GM23338 (cell line): ENCODE measurements at regions not wholly inside any gene's neighbourhood (a gene's known extent, or its start where the extent isn't known, plus 50 kb on each side); places are given as distances from the start of the nearest gene placed in this dataset.

Experiments used
- ATAC-seq: fragments of 200-7000 bp; cut with Tn5 transposase; 3 replicates; pipeline ENCODE4 v1.9.1; 2020
- DNase-seq: peaks from one replicate; pipeline ENCODE4 v3.0.0-alpha.2; 2015; ENCODE audit warnings: low spot score
- H2AFZ ChIP-seq: fragments of 200-600 bp; sonication (generic); 2 replicates; pipeline ENCODE4 v1.8.0; 2016; ENCODE audit warnings: antibody characterized with exemption, mild to moderate bottlenecking, moderate library complexity
- H3F3A ChIP-seq: fragments of 200-600 bp; sonication (generic); replicated peaks from 2 replicates; pipeline ENCODE4 v1.8.0; 2017; ENCODE audit warnings: antibody characterized with exemption, mixed run types, low read depth
- H3K27ac ChIP-seq: fragments of 200-600 bp; sonication (generic); 2 replicates; pipeline ENCODE4 v1.6.1; 2016; ENCODE audit warnings: low read depth
- H3K27me3 ChIP-seq: fragments of 200-600 bp; sonication (generic); 2 replicates; pipeline ENCODE4 v1.8.0; 2016; ENCODE audit warnings: mild to moderate bottlenecking, mixed run types, moderate library complexity; ENCODE audit not compliant: insufficient read depth
- H3K36me3 ChIP-seq: fragments of 200-600 bp; sonication (generic); 2 replicates; pipeline ENCODE4 v1.8.0; 2016; ENCODE audit warnings: mild to moderate bottlenecking; ENCODE audit not compliant: insufficient read depth
- H3K4me1 ChIP-seq: fragments of 200-600 bp; sonication (generic); 2 replicates; pipeline ENCODE4 v1.8.0; 2016; ENCODE audit warnings: mild to moderate bottlenecking, moderate library complexity; ENCODE audit not compliant: insufficient read depth
- H3K4me2 ChIP-seq: fragments of 200-600 bp; sonication (generic); 2 replicates; pipeline ENCODE4 v1.7.1; 2017; ENCODE audit warnings: mixed run types
- H3K4me3 ChIP-seq: fragments of 200-600 bp; sonication (generic); 2 replicates; pipeline ENCODE4 v1.6.1; 2016; ENCODE audit warnings: mixed run types
- H3K79me2 ChIP-seq: fragments of 200-600 bp; sonication (generic); replicated peaks from 2 replicates; pipeline ENCODE4 v1.8.0; 2017; ENCODE audit warnings: mild to moderate bottlenecking; ENCODE audit not compliant: insufficient read depth
- H3K9me2 ChIP-seq: fragments of 200-600 bp; sonication (generic); 2 replicates; pipeline ENCODE4 v1.8.0; 2017; ENCODE audit not compliant: insufficient read depth
- H4K20me1 ChIP-seq: fragments of 200-600 bp; sonication (generic); replicated peaks from 2 replicates; pipeline ENCODE4 v1.8.0; 2017; ENCODE audit warnings: mild to moderate bottlenecking; ENCODE audit not compliant: insufficient read depth
- H3K27ac Mint-ChIP-seq: 2 replicates; pipeline ENCODE4 v1.8.0; 2020; ENCODE audit warnings: inconsistent platforms, mild to moderate bottlenecking, moderate library complexity, mixed read lengths
- H3K27me3 Mint-ChIP-seq: 3 replicates; pipeline ENCODE4 v1.8.0; 2022; ENCODE audit warnings: low read depth, mild to moderate bottlenecking, moderate library complexity, mixed read lengths, inconsistent platforms; ENCODE audit not compliant: insufficient read depth, poor library complexity
- H3K36me3 Mint-ChIP-seq: 3 replicates; pipeline ENCODE4 v1.8.0; 2021; ENCODE audit warnings: low read depth, mild to moderate bottlenecking, inconsistent platforms, moderate library complexity, mixed read lengths
- H3K4me1 Mint-ChIP-seq: 3 replicates; pipeline ENCODE4 v1.8.0; 2020; ENCODE audit warnings: mild to moderate bottlenecking, inconsistent platforms, mixed read lengths
- H3K4me3 Mint-ChIP-seq: 3 replicates; pipeline ENCODE4 v1.8.0; 2021; ENCODE audit warnings: moderate library complexity, mild to moderate bottlenecking, inconsistent platforms, mixed read lengths
- H3K9me3 Mint-ChIP-seq: 3 replicates; pipeline ENCODE4 v1.8.0; 2020; ENCODE audit warnings: moderate library complexity, mild to moderate bottlenecking, inconsistent platforms, mixed read lengths
- CTCF ChIP-seq, 2 experiments: fragments of 200-600 bp in 1 of 2; sonication (generic) in 1 of 2; conservative IDR thresholded peaks; 2 replicates each; pipeline versions ENCODE4 v1.5.1 to v1.6.1; 2016 to 2017; ENCODE audit warnings: antibody characterized with exemption in 2 of 2, low read depth in 2 of 2, mild to moderate bottlenecking in 2 of 2, moderate library complexity in 1 of 2
- ETS1 ChIP-seq: IDR thresholded peaks from 2 replicates; pipeline ENCODE4 v1.6.1; 2016; ENCODE audit warnings: antibody characterized with exemption
- JUNB ChIP-seq: IDR thresholded peaks from one replicate; pipeline ENCODE4 v1.6.1; 2016; ENCODE audit warnings: antibody characterized with exemption; ENCODE audit not compliant: unreplicated experiment
- POLR2AphosphoS5 ChIP-seq: IDR thresholded peaks from 2 replicates; pipeline ENCODE4 v1.6.1; 2016; ENCODE audit warnings: antibody characterized with exemption, low read depth
- REST ChIP-seq: IDR thresholded peaks from one replicate; pipeline ENCODE4 v1.6.1; 2018; ENCODE audit warnings: antibody characterized with exemption; ENCODE audit not compliant: unreplicated experiment
- STAT1 ChIP-seq: IDR thresholded peaks from one replicate; pipeline ENCODE4 v1.6.1; 2016; ENCODE audit warnings: antibody characterized with exemption; ENCODE audit not compliant: unreplicated experiment
- ZNF462 ChIP-seq: fragments of 250-450 bp; sonication (Bioruptor Pico); IDR thresholded peaks from 2 replicates; pipeline ENCODE4 v1.5.0; 2020; ENCODE audit warnings: mild to moderate bottlenecking, moderate library complexity

- Histone ChIP-seq H3K36me3 (no peaks in the 10 kb centered on the region), H3K79me2 (no peaks in the 10 kb centered on the region), H2AFZ (no peak overlapping the region), H3K27ac (no peak overlapping the region), H3F3A (no peaks in the 10 kb centered on the region), H3K4me1 (peaks cover 21% of the 10 kb centered on the region), H3K9me2 (peaks cover 8% of the 10 kb centered on the region; the same call in 1 of the 2 replicates), H3K4me2 (no peak overlapping the region), H3K27me3 (no peaks in the 10 kb centered on the region), H4K20me1 (no peaks in the 10 kb centered on the region), H3K4me3 (no peak overlapping the region)
- H3K27ac Mint-ChIP-seq = peak overlapping the region; percentile 25; the same call in 1 of the 2 replicates
- H3K36me3 Mint-ChIP-seq = peaks cover 3% of the 10 kb centered on the region; the same call in 1 of the 3 replicates
- TF ChIP-seq ZNF462 (no peak), CTCF (conservative IDR thresholded peaks at IDR 0.05; ENCODE audit: low read depth in 2 of 2) (no peak), REST (no peak), STAT1 (no peak), JUNB (no peak), ETS1 (no peak), POLR2AphosphoS5 (no peak)
- no peak overlapping the region for H3K4me3 Mint-ChIP-seq
- DNase-seq = no peak
- peaks cover 30% of the 10 kb centered on the region for H3K4me1 Mint-ChIP-seq
- no peaks in the 10 kb centered on the region for H3K27me3 Mint-ChIP-seq
- H3K9me3 Mint-ChIP-seq = peaks cover under 1% of the 10 kb centered on the region; the same call in 1 of the 3 replicates
- ATAC-seq = no peak
Observed at GRCh38 chr4:34181891-34182290, 2062.4 kb downstream of the ARAP2 start.
